ENCODE measurements at regions not wholly inside any gene's neighbourhood (a gene's known extent, or its start where the extent isn't known, plus 50 kb on each side); places are given as distances from the start of the nearest gene placed in this dataset.
A peak's percentile ranks its signal among the peaks of the same experiment; 100 is the strongest.

- H3K4me3 ChIP-seq (ENCODE audit: low read depth, low read length) = no peak overlapping the region
- DNase-seq (ENCODE audit: low read depth) = no peak
- no peak for TF ChIP-seq CTCF (conservative IDR thresholded peaks at IDR 0.05; ENCODE audit: low read depth, low read length)
Observed at GRCh38 chr5:83839256-83839655, 118.6 kb upstream of the HAPLN1 start.

GRCh38 chr5:83837265-83837907, 116.7 kb upstream of the HAPLN1 start:
- DNase-seq (ENCODE audit: low read depth) = no peak
- TF ChIP-seq CTCF (conservative IDR thresholded peaks at IDR 0.05; ENCODE audit: low read depth, low read length) = no peak
- H3K4me3 ChIP-seq (ENCODE audit: low read depth, low read length) = no peak overlapping the region

- no peak for TF ChIP-seq CTCF (conservative IDR thresholded peaks at IDR 0.05; ENCODE audit: low read depth, low read length)
- H3K4me3 ChIP-seq (ENCODE audit: low read depth, low read length) = no peak overlapping the region
- no peak for DNase-seq (ENCODE audit: low read depth)
Observed at GRCh38 chr5:83834306-83834705, 113.7 kb upstream of the HAPLN1 start.

GRCh38 chr5:83831834-83832233, 111.2 kb upstream of the HAPLN1 start:
- no peak overlapping the region for H3K4me3 ChIP-seq (ENCODE audit: low read depth, low read length)
- no peak for DNase-seq (ENCODE audit: low read depth)

GRCh38 chr5:83827111-83827557, 106.5 kb upstream of the HAPLN1 start:
- TF ChIP-seq CTCF (conservative IDR thresholded peaks at IDR 0.05; ENCODE audit: low read depth, low read length) = no peak
- DNase-seq (ENCODE audit: low read depth) = peak; percentile 89
- H3K4me3 ChIP-seq (ENCODE audit: low read depth, low read length) = no peak overlapping the region

More at GRCh38 chr5:83831834-83832233, 111.2 kb upstream of the HAPLN1 start:
- no peak for TF ChIP-seq CTCF (conservative IDR thresholded peaks at IDR 0.05; ENCODE audit: low read depth, low read length)

GRCh38 chr5:83817591-83817990, 96.9 kb upstream of the HAPLN1 start:
- TF ChIP-seq CTCF (conservative IDR thresholded peaks at IDR 0.05; ENCODE audit: low read depth, low read length) = no peak
- peak; percentile 13 for DNase-seq (ENCODE audit: low read depth)
- H3K4me3 ChIP-seq (ENCODE audit: low read depth, low read length) = no peak overlapping the region

GRCh38 chr5:83815661-83816060, 95.0 kb upstream of the HAPLN1 start:
- H3K4me3 ChIP-seq (ENCODE audit: low read depth, low read length) = no peak overlapping the region
- TF ChIP-seq CTCF (conservative IDR thresholded peaks at IDR 0.05; ENCODE audit: low read depth, low read length) = no peak
- no peak for DNase-seq (ENCODE audit: low read depth)

Data from choroid plexus epithelial cell (primary cell).